ENCODE measurements at regions not wholly inside any gene's neighbourhood (a gene's known extent, or its start where the extent isn't known, plus 50 kb on each side); places are given as distances from the start of the nearest gene placed in this dataset.

GRCh38 chr5:158644301-158644700 lies 455.4 kb downstream of the EBF1 start:
- no peak for DNase-seq

- DNase-seq, result no peak
Measured at GRCh38 chr5:158643840-158644239, 455.9 kb downstream of the EBF1 start.

GRCh38 chr5:158642879-158643278 lies 456.8 kb downstream of the EBF1 start:
- DNase-seq, result peak; percentile 8

GRCh38 chr5:158641016-158641415 lies 458.7 kb downstream of the EBF1 start:
- no peak for DNase-seq

GRCh38 chr5:158640593-158640980 lies 459.1 kb downstream of the EBF1 start:
- no peak for DNase-seq

- DNase-seq, result no peak
Measured at GRCh38 chr5:158639881-158640592, 459.7 kb downstream of the EBF1 start.

- DNase-seq, result no peak
Measured at GRCh38 chr5:158638396-158638795, 461.3 kb downstream of the EBF1 start.

- no peak for DNase-seq
Measured at GRCh38 chr5:158637039-158637438, 462.7 kb downstream of the EBF1 start.

- DNase-seq, result no peak
Measured at GRCh38 chr5:158635565-158635964, 464.2 kb downstream of the EBF1 start.

GRCh38 chr5:158634714-158635113 lies 465.0 kb downstream of the EBF1 start:
- DNase-seq, result no peak

- no peak for DNase-seq
Measured at GRCh38 chr5:158629591-158630312, 470.0 kb downstream of the EBF1 start.

- DNase-seq, result no peak
Measured at GRCh38 chr5:158626718-158627117, 473.0 kb downstream of the EBF1 start.

GRCh38 chr5:158623971-158624370 lies 475.7 kb downstream of the EBF1 start:
- no peak for DNase-seq

GRCh38 chr5:158621391-158621790 lies 478.3 kb downstream of the EBF1 start:
- no peak for DNase-seq

GRCh38 chr5:158619083-158619788 lies 480.5 kb downstream of the EBF1 start:
- no peak for DNase-seq

- no peak for DNase-seq
Measured at GRCh38 chr5:158618256-158618655, 481.5 kb downstream of the EBF1 start.

GRCh38 chr5:158616707-158617106 lies 483.0 kb downstream of the EBF1 start:
- no peak for DNase-seq

GRCh38 chr5:158614951-158615350 lies 484.8 kb downstream of the EBF1 start:
- DNase-seq, result no peak

GRCh38 chr5:158611581-158611980 lies 488.1 kb downstream of the EBF1 start:
- DNase-seq, result no peak

GRCh38 chr5:158610051-158610415 lies 489.7 kb downstream of the EBF1 start:
- no peak for DNase-seq

GRCh38 chr5:158609333-158610050 lies 490.2 kb downstream of the EBF1 start:
- no peak for DNase-seq

- DNase-seq, result no peak
Measured at GRCh38 chr5:158607088-158607487, 492.6 kb downstream of the EBF1 start.

- DNase-seq, result no peak
Measured at GRCh38 chr5:158606233-158606632, 493.5 kb downstream of the EBF1 start.

All from NCI-H1105 (cell line).